HG03280 (cell line): ENCODE measurements at regions not wholly inside any gene's neighbourhood (a gene's known extent, or its start where the extent isn't known, plus 50 kb on each side); places are given as distances from the start of the nearest gene placed in this dataset.
"Not testable (repeated sequence)": the region's sequence is repeated elsewhere in the genome, so short reads cannot be mapped to it uniquely, and the experiment has no call there.

Experiments
- ATAC-seq: cut with Tn5 transposase; IDR thresholded peaks from one replicate; pipeline ENCODE4 v1.9.1; 2021; ENCODE audit warnings: mild to moderate bottlenecking, moderate library complexity; ENCODE audit not compliant: unreplicated experiment

- ATAC-seq = no peak
Observed at GRCh38 chr14:38045461-38045860, 162.2 kb upstream of the SSTR1 start.

- no peak for ATAC-seq
Observed at GRCh38 chr14:38046160-38046559, 161.5 kb upstream of the SSTR1 start.

GRCh38 chr14:38047195-38047902, 160.4 kb upstream of the SSTR1 start:
- no peak for ATAC-seq

- no peak for ATAC-seq
Observed at GRCh38 chr14:38053666-38054065, 154.0 kb upstream of the SSTR1 start.

- ATAC-seq = no peak
Observed at GRCh38 chr14:38056270-38056669, 151.4 kb upstream of the SSTR1 start.

- not testable (repeated sequence) for ATAC-seq
Observed at GRCh38 chr14:38062223-38062622, 145.5 kb upstream of the SSTR1 start.

- no peak for ATAC-seq
Observed at GRCh38 chr14:38063711-38064320, 143.9 kb upstream of the SSTR1 start.

- ATAC-seq = no peak
Observed at GRCh38 chr14:38065106-38065762, 142.5 kb upstream of the SSTR1 start.

- no peak for ATAC-seq
Observed at GRCh38 chr14:38070061-38070588, 137.6 kb upstream of the SSTR1 start.

GRCh38 chr14:38073641-38074040, 134.1 kb upstream of the SSTR1 start:
- no peak for ATAC-seq

- ATAC-seq = no peak
Observed at GRCh38 chr14:38074081-38074480, 133.6 kb upstream of the SSTR1 start.

GRCh38 chr14:38074754-38075153, 132.9 kb upstream of the SSTR1 start:
- no peak for ATAC-seq

GRCh38 chr14:38078393-38078792, 129.3 kb upstream of the SSTR1 start:
- ATAC-seq = no peak

- peak; percentile 91 for ATAC-seq
Observed at GRCh38 chr14:38079268-38079667, 128.4 kb upstream of the SSTR1 start.

- no peak for ATAC-seq
Observed at GRCh38 chr14:38079886-38080285, 127.8 kb upstream of the SSTR1 start.

GRCh38 chr14:38080696-38081095, 127.0 kb upstream of the SSTR1 start:
- no peak for ATAC-seq

- ATAC-seq = no peak
Observed at GRCh38 chr14:38083039-38083438, 124.7 kb upstream of the SSTR1 start.

GRCh38 chr14:38089123-38089522, 118.6 kb upstream of the SSTR1 start:
- ATAC-seq = no peak

GRCh38 chr14:38090506-38090905, 117.2 kb upstream of the SSTR1 start:
- ATAC-seq = no peak

GRCh38 chr14:38098074-38098836, 109.4 kb upstream of the SSTR1 start:
- ATAC-seq = no peak

GRCh38 chr14:38101679-38102078, 106.0 kb upstream of the SSTR1 start:
- ATAC-seq = no peak
